HG03432 (cell line): ENCODE measurements at regions not wholly inside any gene's neighbourhood (a gene's known extent, or its start where the extent isn't known, plus 50 kb on each side); places are given as distances from the start of the nearest gene placed in this dataset.

ENCODE experiments used
- ATAC-seq: cut with Tn5 transposase; IDR thresholded peaks from one replicate; pipeline ENCODE4 v1.9.1; 2021; ENCODE audit warnings: mild to moderate bottlenecking, moderate library complexity; ENCODE audit not compliant: unreplicated experiment

- peak; percentile 80 for ATAC-seq
Measured at GRCh38 chr6:104326173-104327001, 533.3 kb downstream of the HACE1 start.

DNA sequence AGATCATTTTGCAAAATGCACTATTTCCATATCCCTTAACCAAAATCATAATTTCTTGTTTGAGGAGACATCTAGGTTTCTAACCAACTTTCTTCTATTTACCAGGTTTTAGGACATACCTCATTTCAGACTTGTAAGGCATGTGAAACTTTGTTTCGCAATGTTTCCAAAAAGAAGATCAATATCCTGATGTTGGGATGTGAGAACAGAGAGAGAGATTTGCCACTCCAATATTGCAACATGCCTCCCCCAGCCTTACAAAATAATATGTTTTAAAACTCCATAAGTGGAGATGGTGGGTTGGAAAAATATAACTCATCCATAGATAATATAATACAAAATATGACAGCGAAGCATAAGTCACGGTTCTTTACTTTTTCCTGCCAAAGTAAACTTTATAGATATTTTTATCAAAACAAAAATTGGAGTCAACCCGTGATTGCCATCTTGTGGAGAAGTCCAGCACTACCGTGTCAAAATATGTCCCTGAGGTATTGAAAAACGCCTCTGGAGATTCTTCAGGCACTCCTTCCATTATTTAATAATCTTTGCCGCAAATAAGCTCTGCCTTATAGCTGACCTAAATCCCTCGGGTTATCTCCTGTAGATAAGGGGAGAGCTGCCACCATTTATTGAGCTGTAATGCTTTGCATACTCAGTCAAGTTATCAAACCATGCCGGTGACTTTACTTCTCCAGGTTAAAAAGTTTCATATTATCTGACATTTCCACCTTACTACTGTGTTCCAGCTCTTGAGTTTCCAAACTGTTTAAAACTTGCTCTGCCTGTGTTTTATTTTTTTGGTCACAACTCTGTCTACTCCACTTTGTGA, 534.2 kb downstream of the HACE1 start:
- peak; percentile 36 for ATAC-seq

DNA sequence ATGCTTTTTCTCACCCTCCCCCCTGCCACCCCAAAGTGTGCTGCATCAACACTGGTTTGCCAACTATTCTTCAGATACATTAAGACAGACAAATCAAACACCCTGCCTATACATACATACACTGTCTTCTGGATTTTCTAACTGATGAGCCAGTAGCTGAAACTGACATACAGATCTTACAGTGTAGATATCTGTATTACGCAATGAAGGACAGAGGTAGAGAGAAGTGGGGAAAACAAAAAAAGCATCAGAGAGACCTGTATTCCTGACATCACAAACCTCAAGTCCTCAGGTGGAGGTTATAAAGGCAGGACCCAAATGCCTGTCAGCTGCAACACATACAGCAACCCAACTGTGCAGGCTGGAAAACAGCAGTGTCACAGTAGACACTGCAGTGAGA, 535.4 kb downstream of the HACE1 start:
- no peak for ATAC-seq

- ATAC-seq: no peak
Measured at GRCh38 chr6:104322841-104323240, 536.9 kb downstream of the HACE1 start.

GRCh38 chr6:104321301-104321700, 538.4 kb downstream of the HACE1 start:
- no peak for ATAC-seq

- no peak for ATAC-seq
Measured at GRCh38 chr6:104320896-104321295, 538.8 kb downstream of the HACE1 start.

DNA sequence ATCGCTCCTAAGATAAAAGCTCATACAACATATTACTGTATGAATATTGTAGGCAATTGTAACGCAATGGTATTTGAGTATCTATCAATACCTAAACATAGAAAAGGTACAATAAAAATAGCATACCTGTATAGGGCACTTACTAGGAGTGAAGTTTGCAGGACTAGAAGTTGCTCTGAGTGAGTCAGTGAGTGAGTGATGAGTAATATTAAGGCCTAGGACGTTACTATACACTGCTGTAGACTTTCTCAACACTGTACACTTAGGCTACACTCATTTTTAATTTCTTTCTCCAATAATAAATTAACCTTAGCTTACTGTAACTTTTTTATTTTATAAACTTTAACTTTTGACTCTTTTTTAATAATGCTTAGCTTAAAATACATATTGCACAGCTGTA, 546.9 kb downstream of the HACE1 start:
- ATAC-seq: no peak

GRCh38 chr6:104306211-104306610, 553.5 kb downstream of the HACE1 start:
- ATAC-seq: no peak

DNA sequence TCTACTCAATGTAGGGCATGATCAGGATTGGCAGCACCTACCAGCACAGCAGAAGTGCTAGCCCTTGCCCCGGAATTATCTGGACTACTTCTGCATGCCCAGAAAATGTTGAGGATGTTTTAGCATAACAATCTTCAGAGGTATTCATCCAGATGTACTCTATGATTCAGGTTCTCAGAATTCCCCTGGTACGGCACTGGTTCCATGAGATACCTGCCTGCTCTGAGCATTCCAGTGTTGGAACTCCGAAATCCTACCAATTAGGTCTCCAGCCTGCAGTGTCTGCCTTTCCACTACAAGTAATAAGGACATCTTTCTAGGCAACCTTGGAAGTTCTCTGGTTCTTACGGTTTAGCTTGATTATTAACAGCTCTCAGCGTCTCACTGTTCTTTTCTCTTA, 554.5 kb downstream of the HACE1 start:
- no peak for ATAC-seq

- ATAC-seq: no peak
Measured at GRCh38 chr6:104301951-104302350, 557.8 kb downstream of the HACE1 start.

- no peak for ATAC-seq
Measured at GRCh38 chr6:104286641-104287040, 573.1 kb downstream of the HACE1 start.

DNA sequence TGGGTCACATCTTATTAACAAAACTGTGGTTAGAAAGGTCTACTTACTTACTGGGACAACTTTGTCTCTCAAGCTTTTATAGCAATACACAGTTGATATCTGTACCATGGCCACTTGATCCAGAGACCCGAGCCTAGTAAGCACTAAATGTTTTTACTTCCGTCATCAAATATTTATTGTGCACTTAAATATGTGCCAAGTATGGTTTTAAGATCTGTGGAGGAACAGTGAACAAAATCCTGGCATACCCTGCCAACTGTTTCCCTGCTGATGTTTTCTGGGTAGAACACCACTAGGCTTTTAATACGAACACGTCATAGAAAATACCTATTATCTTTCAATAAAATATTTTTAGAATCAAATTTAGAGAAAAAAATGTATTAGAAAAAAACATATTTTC, 574.8 kb downstream of the HACE1 start:
- ATAC-seq: no peak

DNA sequence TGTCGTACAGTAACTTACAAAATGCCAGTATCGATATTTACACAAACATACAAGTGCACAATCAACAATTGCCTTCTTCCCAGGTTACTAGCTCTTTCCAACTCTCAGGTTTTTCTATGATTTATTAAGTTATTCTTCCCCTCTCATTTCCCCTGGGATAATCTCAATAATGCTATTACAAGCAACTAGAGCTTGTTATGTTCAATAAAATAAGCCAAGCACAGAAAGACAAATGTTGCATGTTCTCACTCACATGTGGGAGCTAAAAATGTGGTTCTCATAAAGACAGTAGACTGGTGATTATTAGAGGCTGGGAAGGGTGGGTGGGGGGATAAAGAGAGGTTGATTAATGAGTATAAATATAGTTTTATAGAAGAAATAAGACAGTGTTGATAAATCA, 577.1 kb downstream of the HACE1 start:
- no peak for ATAC-seq

- peak; percentile 56 for ATAC-seq
Measured at GRCh38 chr6:104281370-104281769, 578.3 kb downstream of the HACE1 start.

GRCh38 chr6:104268389-104268788, 591.3 kb downstream of the HACE1 start:
- no peak for ATAC-seq

GRCh38 chr6:104266922-104267321, 592.8 kb downstream of the HACE1 start:
- no peak for ATAC-seq

- ATAC-seq: no peak
Measured at GRCh38 chr6:104256646-104257045, 603.1 kb downstream of the HACE1 start.

GRCh38 chr6:104253236-104253635, 606.5 kb downstream of the HACE1 start:
- no peak for ATAC-seq

DNA sequence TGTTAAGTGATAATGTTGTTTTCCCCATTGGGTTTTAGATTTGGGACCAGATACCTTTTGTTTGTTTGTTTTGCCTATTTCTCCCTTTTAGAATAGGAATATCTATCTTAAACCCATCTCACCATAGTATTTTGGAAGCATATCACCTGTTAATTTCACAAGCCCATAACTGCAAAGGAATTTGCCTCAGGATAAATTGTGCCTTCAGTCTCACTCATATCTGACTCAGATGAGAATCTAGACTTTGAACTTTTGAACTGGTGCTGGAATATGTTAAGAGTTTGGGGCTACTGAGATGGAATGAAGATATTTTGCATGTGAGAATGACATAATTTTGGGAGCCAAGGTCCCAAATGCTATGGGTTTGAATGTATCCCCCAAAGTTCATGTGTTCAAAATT, 607.4 kb downstream of the HACE1 start:
- no peak for ATAC-seq

- no peak for ATAC-seq
Measured at GRCh38 chr6:104251651-104252050, 608.1 kb downstream of the HACE1 start.

DNA sequence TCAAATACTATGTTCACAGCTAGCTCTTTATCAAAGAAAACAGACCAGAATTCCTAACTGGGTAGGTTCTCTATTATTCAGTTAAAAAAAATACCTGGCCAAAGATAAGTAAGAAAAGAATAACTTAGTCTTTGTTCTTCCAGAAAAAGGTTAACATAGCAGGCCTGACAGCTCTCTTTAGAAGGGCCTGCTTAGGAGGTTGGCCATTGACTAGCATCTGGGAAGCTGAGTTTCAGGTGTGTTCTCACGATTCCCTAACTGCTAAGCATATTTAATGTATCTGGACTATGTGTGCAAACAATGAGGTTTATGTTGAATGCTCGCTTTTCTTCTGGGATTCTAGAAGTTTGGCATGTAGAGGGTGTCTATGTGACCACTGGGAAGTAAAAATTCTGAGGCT, 618.9 kb downstream of the HACE1 start:
- ATAC-seq: no peak

DNA sequence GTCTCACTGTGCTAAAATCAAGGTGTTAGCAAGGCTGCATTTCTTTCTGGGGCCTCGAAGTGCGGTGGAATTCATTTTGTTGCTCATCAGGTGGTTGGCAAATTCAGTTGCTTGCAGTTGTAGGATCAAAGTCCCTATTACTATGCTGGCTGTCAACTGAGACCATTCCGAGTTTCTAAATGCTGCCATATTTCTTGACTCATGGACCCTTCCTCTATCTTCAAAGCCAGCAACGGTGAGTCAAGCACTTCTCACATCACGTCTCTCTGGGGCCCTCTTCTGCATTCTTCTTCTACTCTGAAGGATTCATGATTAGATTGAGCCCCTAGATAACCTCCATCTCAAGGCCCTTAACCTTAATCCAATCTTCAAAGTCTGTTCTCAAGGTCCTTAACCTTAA, 619.7 kb downstream of the HACE1 start:
- ATAC-seq: no peak
